ENCODE measurements at regions not wholly inside any gene's neighbourhood (a gene's known extent, or its start where the extent isn't known, plus 50 kb on each side); places are given as distances from the start of the nearest gene placed in this dataset.

GRCh38 chr10:31595992-31596391, 277.0 kb downstream of the ZEB1 start:
- no peak for ATAC-seq
- DNase-seq (ENCODE audit: low spot score in 2 of 2), result no peak
- Mint-ChIP-seq H3K27ac (no peak overlapping the region), H3K36me3 (peaks cover 10 to 17% of the 10 kb centered on the region in 2 donors), H3K9me3 (peaks cover 26 to 33% of the 10 kb centered on the region in 2 donors)

- H3K9me3 Mint-ChIP-seq, result peaks cover 25 to 40% of the 10 kb centered on the region in 2 donors
- DNase-seq (ENCODE audit: low spot score in 2 of 2), result no peak
- no peak overlapping the region for H3K27ac Mint-ChIP-seq
- H3K36me3 Mint-ChIP-seq, result peaks cover 17 to 18% of the 10 kb centered on the region in 2 donors
- ATAC-seq, result no peak
Observed at GRCh38 chr10:31594347-31594873, 275.4 kb downstream of the ZEB1 start.

- DNase-seq (ENCODE audit: low spot score in 2 of 2) (no peak), ATAC-seq (no peak)
- Mint-ChIP-seq H3K27ac (no peak overlapping the region), H3K36me3 (peaks cover 17 to 18% of the 10 kb centered on the region in 2 donors), H3K9me3 (peaks cover 22 to 35% of the 10 kb centered on the region in 2 donors)
Observed at GRCh38 chr10:31593124-31593523, 274.1 kb downstream of the ZEB1 start.

GRCh38 chr10:31591569-31591968, 272.6 kb downstream of the ZEB1 start:
- DNase-seq (ENCODE audit: low spot score in 2 of 2), result no peak
- Mint-ChIP-seq H3K36me3 (peaks cover 25 to 28% of the 10 kb centered on the region in 2 donors), H3K27ac (no peak overlapping the region), H3K9me3 (peaks cover 22 to 35% of the 10 kb centered on the region in 2 donors)
- no peak for ATAC-seq

- Mint-ChIP-seq H3K9me3 (peaks cover 22 to 35% of the 10 kb centered on the region in 2 donors), H3K27ac (no peak overlapping the region), H3K36me3 (peaks cover 25 to 28% of the 10 kb centered on the region in 2 donors)
- ATAC-seq, result no peak
- no peak for DNase-seq (ENCODE audit: low spot score in 2 of 2)
Observed at GRCh38 chr10:31590023-31590800, 271.2 kb downstream of the ZEB1 start.

GRCh38 chr10:31587691-31588090, 268.7 kb downstream of the ZEB1 start:
- DNase-seq (ENCODE audit: low spot score in 2 of 2), result no peak
- no peak overlapping the region for H3K27ac Mint-ChIP-seq
- ATAC-seq, result no peak
- peaks cover 23 to 28% of the 10 kb centered on the region in 2 donors for H3K36me3 Mint-ChIP-seq
- H3K9me3 Mint-ChIP-seq, result peaks cover 13 to 21% of the 10 kb centered on the region in 2 donors

GRCh38 chr10:31586723-31587638, 268.0 kb downstream of the ZEB1 start:
- Mint-ChIP-seq H3K9me3 (peaks cover 6 to 16% of the 10 kb centered on the region in 2 donors), H3K36me3 (peaks cover 15 to 28% of the 10 kb centered on the region in 2 donors), H3K27ac (no peak overlapping the region)
- no peak for DNase-seq (ENCODE audit: low spot score in 2 of 2)
- ATAC-seq, result no peak

- DNase-seq (ENCODE audit: low spot score in 2 of 2) (no peak), ATAC-seq (no peak)
- Mint-ChIP-seq H3K27ac (no peak overlapping the region), H3K36me3 (peaks cover 9 to 10% of the 10 kb centered on the region in 2 donors), H3K9me3 (no peaks in the 10 kb centered on the region)
Observed at GRCh38 chr10:31584876-31585275, 265.9 kb downstream of the ZEB1 start.

- DNase-seq (ENCODE audit: low spot score in 2 of 2) (no peak), ATAC-seq (no peak)
- Mint-ChIP-seq H3K9me3 (no peaks in the 10 kb centered on the region), H3K27ac (no peak overlapping the region), H3K36me3 (peaks cover 9 to 10% of the 10 kb centered on the region in 2 donors)
Observed at GRCh38 chr10:31584098-31584631, 265.1 kb downstream of the ZEB1 start.

- Mint-ChIP-seq H3K27ac (no peak overlapping the region), H3K36me3 (peaks cover 13 to 14% of the 10 kb centered on the region in 2 donors), H3K9me3 (peaks cover 0 to 3% of the 10 kb centered on the region in 2 donors)
- ATAC-seq (no peak), DNase-seq (ENCODE audit: low spot score in 2 of 2) (no peak)
Observed at GRCh38 chr10:31583293-31583692, 264.3 kb downstream of the ZEB1 start.

GRCh38 chr10:31582365-31583052, 263.5 kb downstream of the ZEB1 start:
- DNase-seq (ENCODE audit: low spot score in 2 of 2) (no peak), ATAC-seq (peak; percentile 30 to 31)
- Mint-ChIP-seq H3K27ac (no peak overlapping the region), H3K36me3 (peaks cover 11 to 13% of the 10 kb centered on the region in 2 donors), H3K9me3 (peaks cover under 1 to 6% of the 10 kb centered on the region in 2 donors)

- no peak for DNase-seq (ENCODE audit: low spot score in 2 of 2)
- peak in 1 of 2 donors; percentile 64 for ATAC-seq
- Mint-ChIP-seq H3K36me3 (peaks cover 5 to 6% of the 10 kb centered on the region in 2 donors), H3K9me3 (peaks cover 7 to 12% of the 10 kb centered on the region in 2 donors), H3K27ac (no peak overlapping the region)
Observed at GRCh38 chr10:31581741-31582323, 262.8 kb downstream of the ZEB1 start.

GRCh38 chr10:31580646-31581045, 261.6 kb downstream of the ZEB1 start:
- no peak for DNase-seq (ENCODE audit: low spot score in 2 of 2)
- H3K27ac Mint-ChIP-seq, result no peak overlapping the region
- peaks cover 4 to 6% of the 10 kb centered on the region in 2 donors for H3K36me3 Mint-ChIP-seq
- peaks cover 7 to 12% of the 10 kb centered on the region in 2 donors for H3K9me3 Mint-ChIP-seq
- no peak for ATAC-seq
